ENCODE measurements at regions not wholly inside any gene's neighbourhood (a gene's known extent, or its start where the extent isn't known, plus 50 kb on each side); places are given as distances from the start of the nearest gene placed in this dataset.
"Not testable (repeated sequence)": the region's sequence is repeated elsewhere in the genome, so short reads cannot be mapped to it uniquely, and the experiment has no call there.

DNA sequence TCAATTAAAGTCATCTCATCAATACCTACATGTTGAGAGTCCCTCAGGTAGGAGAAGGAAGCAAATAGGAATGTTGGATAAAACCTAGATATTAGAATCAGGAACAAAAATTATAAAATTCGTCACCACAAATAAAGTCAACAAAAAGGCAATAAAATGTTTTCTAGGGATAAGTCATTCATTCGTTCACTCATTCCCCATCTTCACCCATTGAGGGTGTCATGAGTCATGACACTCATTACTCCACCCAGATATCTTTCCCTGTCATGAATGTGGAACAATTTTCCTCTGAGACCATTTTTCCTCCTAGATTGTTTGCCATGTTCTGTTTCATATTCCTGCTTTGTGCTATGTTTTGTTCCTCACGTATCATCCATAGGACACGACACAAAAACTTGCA lies 50.9 kb upstream of the OLIG3 start:
- DNase-seq = no peak

DNA sequence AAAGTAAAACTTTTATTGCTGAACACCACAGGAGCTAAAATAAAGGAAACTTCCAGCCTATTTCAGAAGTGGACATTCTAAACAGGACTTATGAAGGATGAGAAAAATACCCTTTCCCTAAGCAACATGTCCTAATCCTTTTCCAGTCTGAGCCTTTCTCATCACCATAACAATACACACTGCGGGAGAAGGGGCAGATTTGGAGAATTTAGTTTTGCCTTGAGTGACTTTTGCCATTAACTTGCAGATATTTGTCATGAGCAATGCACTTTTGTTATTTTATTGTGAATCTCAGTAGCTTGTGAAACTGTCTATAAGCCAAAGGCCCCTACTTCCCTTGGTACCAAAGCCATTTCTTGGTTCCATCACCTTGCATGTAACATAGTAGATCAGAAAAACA lies 53.0 kb upstream of the OLIG3 start:
- no peak for DNase-seq

DNA sequence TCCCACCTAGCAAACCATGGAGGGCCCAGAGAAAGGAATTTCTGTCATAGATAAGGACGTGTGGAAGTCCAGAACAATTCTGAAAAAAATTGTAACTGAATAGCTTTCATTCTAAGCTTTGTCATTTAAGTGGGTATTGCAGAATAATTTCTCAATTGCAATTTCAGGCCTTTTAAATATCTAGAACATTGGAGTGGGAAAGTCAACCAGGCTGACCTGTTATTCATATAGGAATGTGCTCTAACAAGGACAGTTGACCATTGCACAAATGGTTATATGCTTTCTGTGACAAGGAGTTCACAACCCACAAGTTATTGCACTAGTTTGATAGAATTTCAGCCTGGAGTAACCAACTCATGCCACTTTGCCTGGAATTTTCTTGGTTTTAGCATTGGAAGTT lies 53.4 kb upstream of the OLIG3 start:
- no peak for DNase-seq

DNA sequence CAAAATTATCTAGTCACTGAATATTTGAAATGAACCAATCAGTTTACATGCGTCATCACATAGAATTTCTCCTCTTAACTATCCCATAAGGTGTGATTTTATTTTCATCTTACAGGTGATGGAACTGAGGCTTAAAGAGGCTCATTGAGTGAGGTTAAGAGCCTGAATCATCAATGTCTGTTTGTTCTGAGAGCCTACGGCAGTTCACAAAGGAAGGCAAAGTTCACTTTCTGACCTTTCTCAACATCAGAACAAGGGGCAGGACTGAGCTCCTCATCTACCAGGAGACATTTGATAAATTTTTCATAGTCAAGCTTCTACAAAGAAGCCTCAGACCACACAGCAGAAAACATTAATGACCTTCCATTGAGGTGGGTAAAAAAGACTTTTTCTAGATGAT lies 54.9 kb upstream of the OLIG3 start:
- no peak for DNase-seq

DNA sequence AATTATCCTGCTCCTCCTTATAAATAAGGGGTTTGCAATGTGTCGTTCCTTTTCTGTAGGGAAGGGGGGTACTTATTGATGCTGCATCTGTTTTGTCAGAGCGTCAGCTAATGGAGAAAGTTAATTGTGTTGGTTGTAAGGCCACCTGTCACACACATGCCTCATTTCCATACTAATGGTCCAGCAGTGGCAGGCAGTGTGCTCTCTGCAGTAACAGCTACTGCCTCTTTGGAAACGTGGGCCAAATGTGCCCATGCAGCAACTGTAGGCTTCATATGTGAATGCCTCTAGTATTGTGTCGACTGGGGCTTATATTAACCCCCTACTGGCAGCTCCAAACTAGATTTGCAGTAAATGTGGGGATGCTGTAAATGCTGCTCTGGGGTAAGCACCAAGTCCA lies 56.3 kb upstream of the OLIG3 start:
- peak; percentile 63 for DNase-seq

DNA sequence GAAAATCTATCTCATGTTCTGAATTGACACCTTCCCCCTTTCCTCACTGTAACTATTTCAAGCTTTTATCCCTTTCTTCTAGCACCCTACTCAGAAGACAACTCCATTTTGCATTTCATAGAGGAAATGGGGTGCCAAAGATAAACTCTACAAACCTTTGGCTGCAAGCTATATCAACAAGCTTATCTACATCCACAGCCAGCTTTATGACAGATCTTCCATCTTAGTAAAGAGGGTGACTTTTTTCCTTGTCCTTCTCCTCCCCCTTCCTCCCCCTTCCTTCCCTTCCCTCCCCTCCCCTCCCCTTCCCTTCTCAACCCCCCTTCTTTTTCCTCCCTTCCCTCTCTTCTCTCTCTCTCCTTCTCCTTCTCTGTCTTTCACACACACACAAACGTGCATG lies 58.0 kb upstream of the OLIG3 start:
- no peak for DNase-seq

DNA sequence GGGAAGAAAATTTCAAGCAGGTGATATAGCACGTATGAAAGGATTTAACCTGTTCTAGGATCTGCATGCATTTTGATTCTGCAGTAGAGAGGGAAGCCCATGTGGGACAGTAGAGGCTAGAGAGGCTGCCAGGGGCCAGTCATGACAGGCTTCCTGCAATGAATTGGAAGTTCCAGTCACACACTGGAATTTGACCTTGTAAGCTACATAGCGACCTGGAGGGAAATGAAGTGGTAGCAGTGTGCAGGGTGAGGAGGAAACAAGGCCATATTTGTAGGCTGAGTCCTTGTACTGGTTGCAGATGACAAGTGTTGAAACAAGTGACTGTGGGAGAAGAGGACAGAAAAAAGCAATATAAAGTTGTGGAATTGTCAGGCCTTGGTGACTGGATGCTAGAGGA lies 58.6 kb upstream of the OLIG3 start:
- DNase-seq = no peak

DNA sequence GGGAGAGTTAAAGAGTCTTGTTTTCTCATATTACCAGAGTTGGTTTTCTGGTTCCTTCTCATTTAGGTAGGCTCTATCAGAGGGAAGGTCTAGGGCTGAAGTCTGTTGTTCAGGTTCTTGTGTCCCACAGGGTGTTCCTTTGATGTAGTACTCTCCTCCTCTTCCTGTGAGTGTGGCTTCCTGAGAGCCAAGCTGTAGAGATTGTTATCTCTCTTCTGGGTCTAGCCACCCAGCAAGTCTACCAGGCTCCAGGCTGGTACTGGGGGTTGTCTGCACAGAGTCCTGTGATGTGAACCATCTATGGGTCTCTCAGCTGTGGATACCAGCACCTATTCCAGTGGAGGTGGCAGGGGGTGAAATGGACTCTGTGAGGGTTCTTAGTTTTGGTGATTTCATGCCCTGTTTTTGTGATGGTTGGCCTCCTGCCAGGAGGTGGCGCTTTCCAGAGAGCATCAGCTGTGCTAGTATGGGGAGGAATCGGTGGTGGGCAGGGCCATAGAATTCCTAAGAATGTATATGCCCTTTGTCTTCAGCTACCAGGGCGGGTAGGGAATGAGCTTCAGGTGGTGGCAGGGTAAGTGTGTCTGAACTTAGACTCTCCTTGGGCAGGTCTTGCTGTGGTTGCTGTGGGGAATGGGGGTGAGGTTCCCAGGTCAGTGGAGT lies 65.5 kb upstream of the OLIG3 start:
- not testable (repeated sequence) for DNase-seq

DNA sequence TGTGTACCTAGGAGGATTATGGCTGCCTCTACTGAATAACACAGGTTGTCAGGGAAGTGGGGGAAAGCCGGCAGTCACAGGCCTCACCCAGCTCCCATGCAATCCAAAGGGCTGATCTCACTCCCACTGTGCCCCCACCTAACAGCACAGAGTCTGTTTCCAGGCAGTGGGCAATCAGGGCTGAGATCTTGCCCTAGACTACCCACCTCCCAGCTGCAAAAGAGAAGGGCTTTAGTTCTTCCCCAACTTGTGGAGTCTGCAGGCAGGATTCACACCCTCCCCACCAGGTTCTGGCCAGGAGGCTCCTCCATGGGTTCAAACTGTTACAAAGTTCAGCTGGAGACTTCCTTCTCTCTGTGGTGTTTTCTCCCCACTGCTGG lies 66.0 kb upstream of the OLIG3 start:
- DNase-seq = no peak

DNA sequence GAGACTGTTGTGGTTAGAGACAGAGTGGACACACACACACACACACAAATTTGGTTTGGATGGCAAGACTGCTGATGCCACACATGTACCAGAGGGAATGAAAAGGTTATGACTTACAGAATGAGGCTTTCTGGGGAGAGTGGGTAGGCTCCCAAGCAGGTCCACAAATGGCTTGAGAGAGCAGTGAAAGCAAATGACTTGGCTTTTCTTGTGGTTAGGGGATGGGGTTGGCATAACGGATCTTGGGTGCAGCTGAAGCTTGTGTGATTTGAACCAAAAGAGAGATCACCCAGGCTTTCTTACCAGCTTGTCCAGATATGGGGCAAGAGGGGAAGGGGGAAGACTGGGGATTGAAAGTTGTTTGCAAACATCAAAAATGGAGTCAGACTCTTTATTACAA lies 73.9 kb upstream of the OLIG3 start:
- no peak for DNase-seq

DNA sequence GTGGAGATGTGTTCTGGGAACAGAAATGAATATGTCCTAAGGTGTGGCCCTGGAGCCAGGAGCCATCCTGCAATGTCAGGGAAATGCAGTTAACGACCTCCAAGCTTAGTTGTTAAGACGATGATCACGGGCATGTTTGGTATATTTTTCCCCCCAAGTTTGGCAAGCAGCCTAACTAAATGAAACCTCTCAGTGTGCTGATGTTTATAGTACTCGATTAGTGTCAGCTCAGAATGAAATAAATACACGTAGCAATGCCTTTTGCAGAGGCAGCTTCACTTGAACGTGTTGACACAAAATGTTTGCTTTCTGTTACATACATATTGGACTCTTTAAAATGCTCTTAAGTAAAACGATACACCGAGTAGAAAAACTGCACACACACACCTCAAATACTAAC lies 76.2 kb upstream of the OLIG3 start:
- peak; percentile 93 for DNase-seq

DNA sequence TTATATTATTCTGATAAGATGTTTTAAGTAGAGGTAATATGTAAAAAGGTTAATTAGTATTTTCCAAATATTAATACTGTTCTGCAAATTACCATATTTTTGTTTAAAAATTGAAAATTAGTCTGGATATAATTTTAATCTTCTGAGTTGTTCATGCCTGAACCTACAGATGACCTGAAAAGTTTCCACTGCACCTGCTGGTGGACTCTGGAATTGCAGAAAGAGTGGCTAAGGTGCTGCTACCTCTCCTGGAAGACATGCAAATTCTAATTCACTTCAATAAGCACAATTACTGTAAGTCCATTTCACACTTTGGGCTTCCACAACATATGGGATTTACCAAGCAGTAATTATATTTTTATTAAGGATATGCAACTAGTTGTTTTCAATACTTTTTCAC lies 77.7 kb upstream of the OLIG3 start:
- DNase-seq = no peak

DNA sequence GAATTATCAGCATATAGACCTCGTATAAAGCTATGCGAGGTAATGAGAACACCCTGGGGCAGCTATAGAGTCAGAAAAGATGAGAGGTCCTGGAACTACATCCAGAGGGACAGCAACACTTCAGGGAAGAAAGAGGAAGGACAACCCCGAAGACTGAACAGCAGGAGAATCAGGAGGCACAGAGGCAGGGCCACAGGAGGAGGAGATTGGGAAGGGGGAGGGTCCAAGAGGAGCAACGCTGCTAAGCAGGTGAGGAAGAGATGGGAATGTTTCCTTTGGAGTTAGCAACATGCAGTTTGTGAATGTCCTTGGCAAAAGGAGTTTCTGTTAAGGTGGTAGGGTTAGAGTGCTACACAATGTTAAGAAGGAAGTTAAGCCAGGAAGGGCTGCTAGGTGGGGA lies 79.5 kb upstream of the OLIG3 start:
- DNase-seq = no peak

DNA sequence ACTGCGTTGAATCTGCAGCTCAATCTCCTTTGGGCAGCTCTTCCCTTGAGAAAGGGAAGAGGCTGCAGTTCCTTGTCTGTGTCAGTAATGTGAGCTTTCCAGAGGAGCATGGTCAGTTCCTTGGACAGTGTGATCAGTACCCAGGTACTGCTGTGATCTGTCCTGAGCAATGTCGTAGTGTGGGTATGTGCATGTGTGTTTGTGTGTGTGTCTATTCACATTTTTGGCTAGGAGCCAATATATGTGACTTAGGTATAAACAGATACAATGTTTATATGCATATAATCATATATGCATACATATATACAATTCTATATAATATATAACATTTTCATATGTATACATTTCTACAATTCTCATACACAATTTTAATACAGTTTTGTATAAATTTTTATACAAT lies 85.4 kb upstream of the OLIG3 start:
- no peak for DNase-seq

DNA sequence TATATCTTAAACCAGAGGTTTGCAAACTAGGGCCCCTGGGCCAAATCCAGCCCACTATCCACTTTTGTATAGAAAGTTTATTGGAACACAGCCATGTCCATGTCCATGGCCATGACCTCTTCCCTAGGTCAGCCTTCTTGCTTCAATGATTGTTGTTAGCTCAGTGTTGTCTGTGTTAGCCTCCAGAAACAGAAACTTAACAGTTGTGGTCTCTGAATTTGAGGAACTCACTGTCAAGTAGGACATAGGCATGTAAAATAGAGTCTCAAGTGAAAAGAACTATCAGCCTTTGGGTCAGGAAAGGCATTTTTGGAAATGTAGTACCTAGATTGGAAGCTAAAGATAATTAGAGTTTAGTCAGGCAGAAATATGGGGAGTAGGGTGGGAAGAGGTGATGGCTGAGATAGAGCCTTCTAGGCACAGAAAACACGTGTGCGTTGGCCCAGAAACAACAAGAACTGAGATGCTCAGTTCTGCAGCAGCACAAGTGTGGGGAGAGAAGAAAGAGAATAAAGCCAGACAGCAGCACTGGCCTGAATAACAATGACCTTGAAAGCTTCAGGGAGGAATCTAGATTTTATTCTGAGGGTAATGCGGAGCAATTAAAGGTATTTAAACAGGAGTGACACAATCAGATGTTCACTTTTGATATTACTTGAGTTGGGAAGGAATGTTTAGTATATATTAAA lies 87.0 kb upstream of the OLIG3 start:
- no peak for DNase-seq

DNA sequence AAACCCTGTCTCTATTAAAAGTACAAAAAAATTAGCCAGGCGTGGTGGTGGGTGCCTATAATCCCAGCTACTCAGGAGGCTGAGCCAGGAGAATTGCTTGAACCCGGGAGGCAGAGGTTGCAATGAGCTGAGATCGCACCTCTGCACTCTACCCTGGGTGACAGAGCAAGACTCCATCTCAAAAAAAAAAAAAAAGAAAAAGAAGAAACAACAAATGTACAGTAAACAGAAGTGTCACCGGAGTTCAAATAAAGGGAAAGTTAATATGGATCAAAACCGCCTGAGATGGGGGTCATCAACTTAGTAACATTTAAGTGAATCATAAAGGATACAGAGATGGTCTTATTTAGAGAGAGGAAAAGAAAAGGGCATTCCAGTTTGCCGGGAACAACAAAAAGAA lies 89.3 kb upstream of the OLIG3 start:
- not testable (repeated sequence) for DNase-seq

DNA sequence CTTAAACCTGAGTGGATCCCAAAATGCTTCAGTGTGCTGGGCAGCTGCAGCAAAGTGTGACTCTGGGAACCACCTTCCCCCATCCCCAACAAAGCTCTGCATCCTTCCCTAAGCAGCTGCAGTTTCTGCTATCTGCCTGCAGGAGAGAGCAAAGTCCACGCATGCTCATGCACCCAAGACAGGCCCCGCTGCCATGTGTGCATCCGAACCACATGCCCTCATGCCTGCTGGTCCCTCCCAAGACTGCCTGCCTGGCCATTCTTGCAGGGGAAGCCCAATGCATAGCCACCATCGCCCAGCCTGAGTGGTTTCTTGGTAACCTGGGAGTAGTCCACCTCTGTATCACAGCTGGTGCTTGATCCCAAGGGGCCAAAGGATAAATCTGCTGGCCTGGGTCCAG lies 94.3 kb upstream of the OLIG3 start:
- DNase-seq = no peak

DNA sequence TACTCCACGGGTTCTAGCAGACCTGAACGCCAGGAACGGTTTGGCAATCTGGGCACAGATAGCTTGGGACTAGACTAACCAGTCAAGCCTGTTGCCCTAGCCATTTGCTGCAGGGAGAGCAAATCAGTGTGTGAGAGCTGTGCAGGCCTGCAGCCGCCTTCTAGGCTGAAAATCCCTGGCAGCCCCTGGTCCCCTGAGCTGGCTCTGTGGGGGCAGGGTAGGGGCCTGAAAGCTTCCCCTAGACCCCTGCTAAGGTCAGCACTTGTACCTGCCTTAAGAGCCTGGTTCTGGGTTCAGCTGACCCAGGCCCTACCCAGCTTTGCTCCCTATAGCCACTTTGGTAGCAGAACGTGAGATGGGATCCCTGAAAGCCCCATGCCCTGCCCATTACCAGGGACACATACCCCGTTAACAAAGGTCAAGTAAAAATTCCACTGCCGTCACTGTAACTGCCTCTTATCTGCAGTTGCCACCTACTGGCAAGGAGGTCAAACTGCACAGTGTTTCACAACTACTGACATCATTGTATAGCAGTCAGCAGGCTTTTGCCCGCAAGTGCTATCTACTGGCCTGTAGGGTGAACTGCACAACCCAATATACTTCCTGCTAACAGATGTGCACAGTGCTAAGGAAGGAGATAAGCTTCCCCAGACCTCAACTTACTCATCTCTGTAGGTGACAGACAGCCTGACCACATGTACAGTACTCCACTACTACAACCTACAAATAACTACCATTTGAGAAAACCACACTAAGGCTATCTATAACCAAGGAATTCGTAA lies 95.1 kb upstream of the OLIG3 start:
- DNase-seq = no peak

DNA sequence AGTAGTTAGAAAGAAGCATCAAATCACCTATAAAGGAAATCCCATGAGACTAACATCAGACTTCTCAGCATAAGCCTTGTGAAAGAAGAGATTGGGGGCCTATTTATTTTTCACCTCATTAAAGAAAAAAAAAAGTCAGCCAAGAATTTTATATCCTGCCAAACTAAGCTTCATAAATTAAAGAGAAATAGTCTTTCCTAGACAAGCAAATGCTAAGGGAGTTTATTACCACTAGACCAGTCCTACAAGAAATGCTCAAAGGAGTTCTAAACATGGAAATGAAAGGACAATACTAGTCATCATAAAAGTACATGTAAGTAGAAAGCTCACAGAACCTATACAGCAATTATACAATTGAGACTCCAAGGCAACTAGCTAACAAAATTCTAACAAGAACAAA lies 96.5 kb upstream of the OLIG3 start:
- no peak for DNase-seq

DNA sequence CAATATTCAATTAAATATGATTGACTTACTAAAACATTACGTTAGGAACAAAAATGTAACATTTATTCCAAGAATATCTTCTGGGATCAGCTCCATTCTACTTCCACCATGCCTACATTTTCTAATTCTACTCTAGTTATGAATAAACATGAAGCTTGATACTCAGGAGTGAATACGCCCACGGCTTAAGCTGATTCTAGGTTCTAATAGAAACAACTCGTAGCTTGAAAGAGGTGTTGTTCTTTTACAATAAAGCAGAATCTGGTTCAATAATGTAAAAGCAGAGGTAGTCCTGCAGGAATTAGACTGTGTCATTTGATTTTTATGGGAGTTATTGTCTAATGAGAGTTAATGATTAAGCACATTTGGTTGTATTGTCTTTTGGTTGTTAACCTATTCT lies 107.3 kb upstream of the OLIG3 start:
- DNase-seq = no peak

DNA sequence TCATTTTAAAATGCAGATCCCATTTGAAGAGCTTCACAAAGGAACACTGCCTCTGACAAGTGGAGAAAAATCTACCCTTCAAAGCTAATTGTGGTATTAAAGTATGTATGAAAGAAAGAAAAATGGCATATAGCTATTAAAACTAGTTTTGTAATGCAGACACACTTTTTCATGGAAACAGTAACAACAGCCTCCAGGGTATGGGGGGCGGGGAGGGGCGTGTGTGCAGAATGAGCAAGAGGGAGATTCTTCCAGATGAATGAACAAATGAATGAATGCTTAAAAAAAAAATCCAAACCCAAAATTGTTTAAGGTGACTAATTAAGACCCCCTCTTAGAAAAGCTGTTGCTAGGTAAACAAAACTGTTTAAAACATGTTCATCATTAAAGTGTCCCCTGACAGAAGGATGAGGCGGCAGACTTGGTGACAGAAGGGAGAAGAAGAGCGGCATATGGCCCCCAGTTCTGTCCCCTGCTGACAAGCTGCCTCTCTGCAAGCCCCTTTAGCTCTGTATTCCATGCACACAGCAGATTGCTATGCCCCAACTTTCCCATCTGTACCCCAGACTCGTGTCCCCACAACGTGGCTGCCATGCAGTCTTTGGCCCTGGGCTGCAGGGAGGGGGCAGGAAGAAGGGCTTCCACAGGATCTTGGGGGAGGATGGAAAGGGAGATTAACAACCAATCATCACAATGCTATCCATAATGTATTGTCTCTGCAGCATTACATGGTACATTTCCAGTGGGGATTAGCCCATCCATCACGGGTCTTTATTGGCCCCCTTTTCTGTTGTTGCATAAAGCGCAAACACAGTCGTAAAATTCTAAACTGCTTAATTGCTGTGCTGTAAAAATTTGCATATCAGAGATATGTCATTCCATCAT lies 108.4 kb upstream of the OLIG3 start:
- no peak for DNase-seq

DNA sequence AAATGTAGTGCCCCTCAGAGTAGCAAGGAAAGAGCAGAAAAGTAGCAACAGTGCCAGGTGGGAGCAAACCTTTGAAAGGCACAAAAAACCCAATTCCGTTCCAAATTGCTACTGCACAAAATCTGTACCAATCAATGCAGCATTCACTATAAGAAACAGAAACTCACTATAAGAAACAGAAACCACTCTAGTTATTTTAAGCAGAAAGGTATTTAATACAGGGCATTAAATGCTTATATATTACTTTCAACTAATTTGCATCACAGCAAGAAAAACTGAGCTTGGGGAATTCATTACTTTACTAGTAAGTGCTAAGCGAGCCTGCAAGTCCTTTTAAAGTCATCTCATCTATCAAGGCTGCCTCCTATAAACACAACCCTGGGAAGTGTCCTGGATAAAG lies 116.5 kb upstream of the OLIG3 start:
- no peak for DNase-seq

DNA sequence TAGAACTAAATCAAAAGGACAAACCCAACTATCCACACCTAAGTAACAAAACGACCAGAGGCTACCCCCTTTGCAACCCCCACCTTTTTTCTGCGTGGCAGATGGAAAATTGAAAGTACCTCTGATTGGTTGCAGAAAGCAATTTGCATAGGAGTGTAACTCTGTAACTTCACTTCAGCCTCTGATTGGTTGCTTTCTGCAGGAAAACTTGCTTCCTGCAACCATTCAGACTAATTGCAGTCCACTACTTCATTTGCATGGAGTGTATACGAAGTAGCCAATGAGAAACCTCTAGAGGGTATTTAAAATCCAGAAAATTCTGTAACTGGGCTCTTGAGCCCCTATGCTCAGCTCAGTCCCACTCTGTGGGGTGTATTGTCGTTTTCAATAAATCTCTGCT lies 129.1 kb upstream of the OLIG3 start:
- DNase-seq = no peak

Data from NCI-H1417 treated with DMSO at 0.1 percent for 48 hours (cell line).